ENCODE measurements at regions not wholly inside any gene's neighbourhood (a gene's known extent, or its start where the extent isn't known, plus 50 kb on each side); places are given as distances from the start of the nearest gene placed in this dataset.

DNA sequence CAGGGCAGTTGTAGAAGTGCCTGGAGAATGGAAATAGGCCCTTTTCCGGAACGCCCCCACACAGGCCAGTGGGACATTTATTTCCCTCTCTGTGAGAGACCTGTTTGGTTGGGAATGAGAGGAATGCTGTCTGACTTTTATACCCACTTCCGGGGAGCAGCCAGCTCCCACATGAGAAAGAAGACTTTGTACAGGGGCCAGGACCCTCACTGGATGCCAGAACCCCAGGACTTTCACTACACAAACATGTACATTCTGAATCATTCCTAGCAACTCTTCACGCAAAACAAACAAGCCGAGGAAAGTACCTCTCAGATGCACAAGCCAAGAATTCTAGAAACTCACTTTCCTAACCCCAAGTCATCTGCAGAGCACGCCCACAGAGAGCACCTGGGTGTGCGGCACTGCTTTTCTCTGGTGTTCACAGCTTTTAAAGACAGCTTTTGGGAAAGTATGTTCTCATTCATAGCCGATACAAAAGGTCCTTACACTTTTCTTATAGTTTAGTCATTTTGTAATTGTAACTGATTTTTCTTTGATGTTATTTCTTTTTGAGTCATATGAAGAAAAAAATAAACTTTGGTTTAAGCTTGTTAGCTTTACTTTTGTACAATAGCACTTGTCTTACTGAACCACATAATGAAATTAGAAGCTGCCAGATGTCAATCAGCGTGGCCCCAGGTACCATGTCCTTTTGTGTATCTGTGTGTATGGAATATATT is 856.1 kb upstream of the ID2 start:
- no peaks in the 10 kb centered on the region for H3K4me1 ChIP-seq (ENCODE audit: insufficient read depth, low read length, poor library complexity, severe bottlenecking)
- CTCF ChIA-PET: no interaction called here
- no peaks in the 10 kb centered on the region for H3K27me3 ChIP-seq (replicated peaks; ENCODE audit: insufficient read depth, low read depth, low read length, poor library complexity)
- H3K4me3 ChIP-seq (ENCODE audit: low read depth, low read length, poor library complexity, severe bottlenecking): no peak overlapping the region
- no peak for DNase-seq (ENCODE audit: low spot score)
- intact Hi-C loops (cut with micrococcal nuclease; ENCODE audit: unreplicated experiment): no loop called here
- POLR2A ChIA-PET (ENCODE audit: low non-redundant PET): no interaction called here
- no peaks in the 10 kb centered on the region for H3K9me3 ChIP-seq (ENCODE audit: low read depth, low read length, poor library complexity, severe bottlenecking)
- no peaks in the 10 kb centered on the region for H3K36me3 ChIP-seq (ENCODE audit: insufficient read depth, low read length, poor library complexity, severe bottlenecking)
- BruUV-seq (replicated peaks): no TSS peak
- H3K27ac ChIP-seq (ENCODE audit: low read depth, low read length, poor library complexity, severe bottlenecking): no peak overlapping the region
- no peak for TF ChIP-seq EZH2 (IDR thresholded peaks at IDR 0.05; ENCODE audit: borderline replicate concordance, low read depth, low read length, poor library complexity, severe bottlenecking)
- TF ChIP-seq, protein P1, sequence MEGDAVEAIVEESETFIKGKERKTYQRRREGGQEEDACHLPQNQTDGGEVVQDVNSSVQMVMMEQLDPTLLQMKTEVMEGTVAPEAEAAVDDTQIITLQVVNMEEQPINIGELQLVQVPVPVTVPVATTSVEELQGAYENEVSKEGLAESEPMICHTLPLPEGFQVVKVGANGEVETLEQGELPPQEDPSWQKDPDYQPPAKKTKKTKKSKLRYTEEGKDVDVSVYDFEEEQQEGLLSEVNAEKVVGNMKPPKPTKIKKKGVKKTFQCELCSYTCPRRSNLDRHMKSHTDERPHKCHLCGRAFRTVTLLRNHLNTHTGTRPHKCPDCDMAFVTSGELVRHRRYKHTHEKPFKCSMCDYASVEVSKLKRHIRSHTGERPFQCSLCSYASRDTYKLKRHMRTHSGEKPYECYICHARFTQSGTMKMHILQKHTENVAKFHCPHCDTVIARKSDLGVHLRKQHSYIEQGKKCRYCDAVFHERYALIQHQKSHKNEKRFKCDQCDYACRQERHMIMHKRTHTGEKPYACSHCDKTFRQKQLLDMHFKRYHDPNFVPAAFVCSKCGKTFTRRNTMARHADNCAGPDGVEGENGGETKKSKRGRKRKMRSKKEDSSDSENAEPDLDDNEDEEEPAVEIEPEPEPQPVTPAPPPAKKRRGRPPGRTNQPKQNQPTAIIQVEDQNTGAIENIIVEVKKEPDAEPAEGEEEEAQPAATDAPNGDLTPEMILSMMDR (conservative IDR thresholded peaks at IDR 0.05; ENCODE audit: low read depth, low read length): no peak

DNA sequence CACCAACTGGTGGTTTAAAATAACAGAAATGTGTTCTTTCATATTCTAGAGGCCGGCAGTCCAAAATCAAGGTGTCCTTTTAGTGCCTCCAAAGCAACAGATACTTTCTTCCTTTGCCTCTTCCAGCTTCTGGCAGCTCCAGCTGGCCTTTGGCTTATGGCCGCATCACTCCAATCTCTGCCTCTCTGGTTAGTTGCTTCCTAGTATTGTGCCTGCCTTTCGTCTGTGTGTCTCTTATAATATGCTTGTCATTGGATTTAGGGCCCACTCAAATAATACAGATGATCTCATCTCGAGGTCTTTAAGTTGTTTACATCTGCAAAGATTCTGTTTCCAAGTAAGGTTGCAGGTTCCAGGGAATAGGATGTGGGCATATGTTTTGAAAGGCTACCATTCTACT is 855.2 kb upstream of the ID2 start:
- H3K9me3 ChIP-seq (ENCODE audit: low read depth, low read length, poor library complexity, severe bottlenecking): no peaks in the 10 kb centered on the region
- ChIA-PET CTCF (no interaction called here), POLR2A (ENCODE audit: low non-redundant PET) (no interaction called here)
- H3K4me3 ChIP-seq (ENCODE audit: low read depth, low read length, poor library complexity, severe bottlenecking): no peak overlapping the region
- DNase-seq (ENCODE audit: low spot score): no peak
- no peak overlapping the region for H3K27ac ChIP-seq (ENCODE audit: low read depth, low read length, poor library complexity, severe bottlenecking)
- H3K27me3 ChIP-seq (replicated peaks; ENCODE audit: insufficient read depth, low read depth, low read length, poor library complexity): no peaks in the 10 kb centered on the region
- TF ChIP-seq EZH2 (IDR thresholded peaks at IDR 0.05; ENCODE audit: borderline replicate concordance, low read depth, low read length, poor library complexity, severe bottlenecking): no peak
- TF ChIP-seq, protein P1 (conservative IDR thresholded peaks at IDR 0.05; ENCODE audit: low read depth, low read length): no peak
- no peaks in the 10 kb centered on the region for H3K36me3 ChIP-seq (ENCODE audit: insufficient read depth, low read length, poor library complexity, severe bottlenecking)
- intact Hi-C loops (cut with micrococcal nuclease; ENCODE audit: unreplicated experiment): no loop called here
- no peaks in the 10 kb centered on the region for H3K4me1 ChIP-seq (ENCODE audit: insufficient read depth, low read length, poor library complexity, severe bottlenecking)
- BruUV-seq (replicated peaks): no TSS peak

DNA sequence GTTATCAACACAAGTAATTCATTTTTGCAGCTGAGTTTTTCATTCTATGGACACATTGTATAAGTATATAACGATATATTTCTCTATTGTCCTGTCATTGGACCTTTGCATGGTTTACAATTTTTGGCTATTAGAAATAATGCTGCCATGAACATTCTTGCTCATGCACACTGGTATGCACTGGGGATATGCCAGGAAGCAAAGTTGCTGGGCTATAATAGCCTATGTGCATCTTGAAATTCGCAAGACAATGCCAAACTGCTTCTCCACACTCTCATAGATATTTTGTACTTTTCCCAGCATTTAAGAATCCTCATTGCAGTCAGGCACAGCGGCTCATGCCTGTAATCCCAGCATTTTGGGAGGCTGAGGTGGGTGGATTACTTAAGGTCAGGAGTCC is 852.6 kb upstream of the ID2 start:
- Histone ChIP-seq H3K36me3 (ENCODE audit: insufficient read depth, low read length, poor library complexity, severe bottlenecking) (no peaks in the 10 kb centered on the region), H3K4me1 (ENCODE audit: insufficient read depth, low read length, poor library complexity, severe bottlenecking) (no peaks in the 10 kb centered on the region), H3K27ac (ENCODE audit: low read depth, low read length, poor library complexity, severe bottlenecking) (no peak overlapping the region), H3K27me3 (replicated peaks; ENCODE audit: insufficient read depth, low read depth, low read length, poor library complexity) (no peaks in the 10 kb centered on the region), H3K4me3 (ENCODE audit: low read depth, low read length, poor library complexity, severe bottlenecking) (no peak overlapping the region), H3K9me3 (ENCODE audit: low read depth, low read length, poor library complexity, severe bottlenecking) (no peaks in the 10 kb centered on the region)
- ChIA-PET CTCF (no interaction called here), POLR2A (ENCODE audit: low non-redundant PET) (no interaction called here)
- no TSS peak for BruUV-seq (replicated peaks)
- intact Hi-C loops (cut with micrococcal nuclease; ENCODE audit: unreplicated experiment): no loop called here
- DNase-seq (ENCODE audit: low spot score): no peak
- TF ChIP-seq, protein P1 (conservative IDR thresholded peaks at IDR 0.05; ENCODE audit: low read depth, low read length): no peak
- no peak for TF ChIP-seq EZH2 (IDR thresholded peaks at IDR 0.05; ENCODE audit: borderline replicate concordance, low read depth, low read length, poor library complexity, severe bottlenecking)
